Subcutaneous abdominal adipose tissue (tissue), 5 donors: ENCODE measurements at regions not wholly inside any gene's neighbourhood (a gene's known extent, or its start where the extent isn't known, plus 50 kb on each side); places are given as distances from the start of the nearest gene placed in this dataset.

ENCODE experiments used
- H3K27ac ChIP-seq: one replicate; pipeline ENCODE4 v1.7.0; 2013; ENCODE audit warnings: low read depth, mild to moderate bottlenecking, inconsistent platforms, low read length, moderate library complexity
- H3K27me3 ChIP-seq, 5 donors: one replicate each; pipeline ENCODE4 v1.7.0; 2013; ENCODE audit warnings: low read length in 5 of 5, inconsistent platforms in 1 of 5; ENCODE audit not compliant: control insufficient read depth in 5 of 5, insufficient read depth in 4 of 5
- H3K36me3 ChIP-seq, 5 donors: one replicate each; pipeline ENCODE4 v1.7.0; 2013; ENCODE audit warnings: low read length in 5 of 5; ENCODE audit not compliant: control insufficient read depth in 5 of 5, insufficient read depth in 5 of 5
- H3K4me1 ChIP-seq, 5 donors: one replicate each; pipeline ENCODE4 v1.7.0; 2013; ENCODE audit warnings: low read length in 5 of 5, mild to moderate bottlenecking in 3 of 5, moderate library complexity in 1 of 5; ENCODE audit not compliant: control insufficient read depth in 5 of 5, insufficient read depth in 5 of 5
- H3K4me3 ChIP-seq, 5 donors: one replicate each; pipeline ENCODE4 v1.7.0; 2013; ENCODE audit warnings: low read length in 5 of 5, low read depth in 1 of 5
- H3K9ac ChIP-seq, 5 donors: one replicate each; pipeline ENCODE4 v1.7.0; 2013; ENCODE audit warnings: low read length in 5 of 5, mild to moderate bottlenecking in 4 of 5, moderate library complexity in 3 of 5
- H3K9me3 ChIP-seq, 5 donors: one replicate each; pipeline ENCODE4 v1.7.0; 2013; ENCODE audit warnings: low read length in 5 of 5; ENCODE audit not compliant: control insufficient read depth in 5 of 5
- donor health status: healthy.
- donor health status: healthy.
- donor health status: healthy.
- donor health status: healthy.
- donor health status: healthy.

DNA sequence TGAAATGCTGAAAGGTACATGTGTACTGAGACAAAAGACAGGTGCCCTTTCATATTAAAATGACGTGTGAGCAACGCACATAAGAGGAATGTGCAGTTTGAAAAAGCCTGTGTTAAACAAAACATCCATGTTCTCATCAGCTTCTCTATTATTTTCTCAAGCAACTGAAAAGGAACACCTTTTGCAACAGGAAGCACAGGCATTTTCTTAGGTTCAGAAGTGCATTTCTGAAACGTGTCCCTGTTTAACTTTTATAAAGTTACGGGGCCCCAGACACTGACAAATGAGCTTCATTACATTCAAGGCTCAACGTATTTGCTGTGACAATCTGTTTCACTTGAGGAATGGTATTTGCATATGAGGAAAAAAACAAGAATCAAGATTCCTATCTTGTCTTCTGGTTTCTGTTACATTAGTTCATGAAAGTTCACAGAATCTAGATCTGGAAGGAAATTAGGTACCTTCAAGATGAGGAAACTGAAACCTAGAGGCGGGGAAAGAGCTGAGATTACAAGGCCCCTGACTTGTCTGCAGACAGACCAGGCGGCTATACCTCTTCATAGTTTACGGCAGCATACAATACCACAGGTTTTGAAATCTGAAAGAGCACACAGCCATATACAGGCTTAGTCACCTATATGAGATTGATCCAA lies 431.7 kb downstream of the KLF12 start:
- no peak overlapping the region for H3K4me3 ChIP-seq
- H3K36me3 ChIP-seq, result no peaks in the 10 kb centered on the region
- no peaks in the 10 kb centered on the region for H3K27me3 ChIP-seq
- H3K9me3 ChIP-seq, result no peaks in the 10 kb centered on the region
- H3K4me1 ChIP-seq, result no peaks in the 10 kb centered on the region
- no peak overlapping the region for H3K27ac ChIP-seq
- no peak overlapping the region for H3K9ac ChIP-seq

DNA sequence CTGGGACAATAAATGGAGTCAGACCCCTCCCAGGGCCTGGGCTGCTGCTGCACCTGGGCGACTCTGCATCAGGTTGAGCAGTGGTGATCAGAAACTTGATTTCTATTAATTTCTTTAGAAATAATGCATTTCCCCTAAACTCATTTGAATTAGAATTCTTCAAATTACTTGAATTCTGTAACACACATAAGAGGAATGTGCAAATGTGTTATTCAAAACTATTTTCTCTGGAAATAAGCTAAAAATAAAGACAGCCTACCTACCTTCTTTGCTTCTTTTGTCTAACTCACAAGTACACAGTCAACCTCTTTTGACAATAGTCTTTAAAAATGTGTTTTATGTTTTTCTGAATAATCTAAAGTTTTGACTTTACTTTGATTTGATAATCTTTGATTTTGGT lies 433.0 kb downstream of the KLF12 start:
- Histone ChIP-seq H3K9ac (no peak overlapping the region), H3K9me3 (no peaks in the 10 kb centered on the region), H3K4me1 (no peaks in the 10 kb centered on the region), H3K27ac (no peak overlapping the region), H3K27me3 (no peaks in the 10 kb centered on the region), H3K4me3 (no peak overlapping the region), H3K36me3 (no peaks in the 10 kb centered on the region)

DNA sequence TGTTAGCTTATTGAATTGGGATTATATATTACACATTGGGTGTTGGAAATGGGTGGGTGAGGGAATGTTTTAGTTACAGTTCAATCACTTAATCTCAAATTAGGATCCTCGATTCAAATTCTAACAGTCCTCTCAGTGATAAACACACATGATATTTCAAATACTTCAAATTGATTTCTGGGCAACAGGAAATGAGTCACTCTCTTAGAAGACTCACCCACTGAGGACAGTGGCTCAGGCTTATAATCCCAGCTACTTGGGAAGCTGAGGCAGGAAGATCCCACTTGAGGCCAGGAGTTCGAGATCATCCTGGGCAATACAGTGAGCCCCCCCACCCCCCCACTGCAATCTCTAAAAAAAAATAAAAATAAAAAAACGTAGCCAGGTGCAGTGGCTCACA lies 435.3 kb downstream of the KLF12 start:
- Histone ChIP-seq H3K9ac (no peak overlapping the region), H3K36me3 (peaks cover 0 to 9% (median 0%) of the 10 kb centered on the region in 5 donors), H3K4me3 (no peak overlapping the region), H3K27me3 (no peaks in the 10 kb centered on the region), H3K9me3 (no peaks in the 10 kb centered on the region), H3K4me1 (no peaks in the 10 kb centered on the region), H3K27ac (no peak overlapping the region)

DNA sequence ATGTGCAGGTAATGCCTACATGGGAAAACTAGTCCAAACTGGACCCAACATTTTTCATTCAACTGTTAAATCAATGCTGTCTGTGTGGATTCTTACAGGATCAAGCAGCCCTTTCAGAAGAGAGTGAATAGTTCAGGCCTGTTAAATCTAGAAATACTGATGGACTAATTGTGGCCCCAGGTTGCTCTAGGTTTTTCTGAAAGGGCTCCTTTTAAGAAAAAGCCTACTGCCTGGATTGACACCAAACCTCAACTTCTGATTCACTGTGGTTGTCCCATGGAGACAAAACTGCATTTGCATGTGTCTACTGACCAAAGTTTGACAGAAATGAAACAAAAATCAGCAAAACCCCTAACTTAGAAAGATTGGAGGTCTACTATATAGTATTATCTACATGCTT lies 437.0 kb downstream of the KLF12 start:
- Histone ChIP-seq H3K4me3 (no peak overlapping the region), H3K27me3 (no peaks in the 10 kb centered on the region), H3K9ac (no peak overlapping the region), H3K9me3 (no peaks in the 10 kb centered on the region), H3K27ac (no peak overlapping the region), H3K4me1 (peaks cover 0 to 6% (median 0%) of the 10 kb centered on the region in 5 donors), H3K36me3 (peaks cover 0 to 9% (median 0%) of the 10 kb centered on the region in 5 donors)

DNA sequence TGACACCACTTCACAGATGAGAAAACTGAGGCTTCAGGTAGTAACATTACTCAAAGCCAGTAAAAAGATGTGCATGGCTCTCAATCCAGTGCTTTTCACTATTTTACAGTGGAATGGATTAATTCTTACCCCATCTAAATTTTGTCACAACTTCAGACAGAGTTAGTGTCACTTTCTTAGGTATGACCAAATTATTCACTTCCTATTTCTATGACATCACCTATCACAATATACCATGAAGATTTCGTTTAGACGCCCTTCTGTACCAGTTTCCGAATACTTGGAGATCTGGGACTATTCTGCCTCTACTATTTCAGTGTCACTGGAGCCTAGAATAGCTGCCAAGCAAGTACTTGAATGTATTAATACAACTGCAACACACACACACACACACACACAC lies 437.5 kb downstream of the KLF12 start:
- Histone ChIP-seq H3K36me3 (peaks cover 0 to 9% (median 0%) of the 10 kb centered on the region in 5 donors), H3K9me3 (no peaks in the 10 kb centered on the region), H3K4me1 (peaks cover 0 to 6% (median 0%) of the 10 kb centered on the region in 5 donors), H3K27me3 (no peaks in the 10 kb centered on the region), H3K27ac (no peak overlapping the region), H3K4me3 (no peak overlapping the region), H3K9ac (no peak overlapping the region)

DNA sequence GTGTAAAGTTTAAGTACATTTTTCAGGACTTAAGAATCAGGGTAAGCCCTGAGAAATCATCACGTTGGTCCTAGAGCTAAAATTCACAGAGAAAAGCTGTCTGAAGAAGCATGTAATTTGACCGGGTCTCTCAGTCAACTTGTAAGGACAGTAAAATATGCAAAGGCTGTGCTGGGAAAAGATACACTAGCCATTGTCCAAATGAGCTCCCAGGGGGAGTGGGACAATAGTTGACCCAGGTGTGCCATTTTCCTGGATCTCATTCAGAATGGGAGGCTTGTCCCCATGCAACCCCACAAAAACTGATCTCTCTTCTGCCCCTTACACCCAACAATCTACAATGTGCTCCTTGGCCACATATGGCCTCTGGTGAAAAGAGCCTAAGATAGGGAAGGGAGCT lies 437.9 kb downstream of the KLF12 start:
- Histone ChIP-seq H3K9ac (no peak overlapping the region), H3K4me3 (no peak overlapping the region), H3K4me1 (peaks cover 0 to 6% (median 0%) of the 10 kb centered on the region in 5 donors), H3K9me3 (no peaks in the 10 kb centered on the region), H3K27me3 (no peaks in the 10 kb centered on the region), H3K36me3 (peaks cover 0 to 9% (median 0%) of the 10 kb centered on the region in 5 donors), H3K27ac (no peak overlapping the region)

DNA sequence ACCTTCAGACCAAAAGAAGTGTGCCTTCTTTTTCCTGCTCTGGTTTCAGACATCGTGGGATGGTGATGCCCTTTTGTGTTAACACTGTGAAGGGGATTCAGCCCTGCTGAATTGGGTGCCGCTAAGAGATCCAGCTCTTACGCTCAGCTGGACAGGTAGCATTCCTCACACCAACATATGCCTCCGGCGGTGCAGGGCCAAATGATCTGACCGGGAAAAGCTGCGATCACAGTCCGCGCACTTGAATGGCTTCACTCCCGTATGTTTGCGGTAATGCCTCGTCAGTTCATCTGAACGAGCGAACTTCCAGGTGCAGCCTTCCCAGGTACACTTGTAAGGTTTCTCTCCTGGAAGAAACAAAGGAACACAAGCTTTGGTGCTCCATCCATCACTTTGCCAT lies 438.9 kb downstream of the KLF12 start:
- H3K27ac ChIP-seq, result no peak overlapping the region

DNA sequence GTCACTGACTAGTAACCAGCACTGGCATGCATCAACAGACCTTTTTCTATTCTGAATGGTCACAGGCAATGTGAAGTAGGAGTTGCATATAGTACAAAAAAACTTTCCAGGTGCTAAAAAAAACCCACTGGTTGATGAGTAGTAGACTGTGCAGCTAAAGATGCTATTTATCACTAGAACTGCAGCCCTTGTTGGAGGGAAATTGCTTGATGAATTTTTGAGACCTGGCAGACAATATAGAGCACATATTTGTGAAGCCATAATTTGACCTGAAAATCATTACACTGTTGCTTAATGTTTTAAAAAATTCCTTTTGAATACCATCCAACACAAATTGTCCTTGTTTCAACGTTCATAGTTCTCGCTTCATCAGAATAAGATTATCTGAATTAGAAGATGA lies 441.0 kb downstream of the KLF12 start:
- no peaks in the 10 kb centered on the region for H3K27me3 ChIP-seq

More for the DNA sequence above, 438.9 kb downstream of the KLF12 start:
- Histone ChIP-seq H3K36me3 (peaks cover 0 to 9% (median 0%) of the 10 kb centered on the region in 5 donors), H3K4me1 (peaks cover 0 to 6% (median 0%) of the 10 kb centered on the region in 5 donors), H3K4me3 (no peak overlapping the region), H3K9me3 (no peaks in the 10 kb centered on the region), H3K9ac (no peak overlapping the region), H3K27me3 (no peaks in the 10 kb centered on the region)

DNA sequence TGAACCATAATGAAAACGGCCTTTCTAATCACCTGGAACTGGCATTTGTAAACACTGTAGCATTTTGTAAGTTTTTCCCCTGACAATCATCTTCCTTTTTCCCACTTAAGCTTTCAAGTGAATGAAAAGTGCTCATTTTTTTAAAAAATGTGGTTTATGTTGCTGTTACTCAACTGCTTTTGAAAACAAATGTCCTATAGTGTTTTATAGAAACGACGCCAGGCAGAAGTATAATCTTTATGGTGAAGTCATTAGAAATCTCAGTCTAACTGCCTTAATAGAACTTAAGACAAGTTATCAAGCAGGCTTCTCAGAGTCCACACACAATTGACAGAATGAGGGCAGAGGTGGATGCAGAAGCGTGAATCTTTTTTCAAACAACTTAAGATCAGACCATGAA lies 442.3 kb downstream of the KLF12 start:
- Histone ChIP-seq H3K9me3 (no peaks in the 10 kb centered on the region), H3K4me1 (peaks cover 0 to 6% (median 0%) of the 10 kb centered on the region in 5 donors), H3K36me3 (peaks cover 0 to 9% (median 0%) of the 10 kb centered on the region in 5 donors), H3K9ac (no peak overlapping the region), H3K27me3 (no peaks in the 10 kb centered on the region), H3K4me3 (no peak overlapping the region), H3K27ac (no peak overlapping the region)

More for the DNA sequence above, 441.0 kb downstream of the KLF12 start:
- Histone ChIP-seq H3K4me3 (no peak overlapping the region), H3K27ac (no peak overlapping the region), H3K9ac (no peak overlapping the region), H3K4me1 (peaks cover 0 to 6% (median 0%) of the 10 kb centered on the region in 5 donors), H3K9me3 (no peaks in the 10 kb centered on the region), H3K36me3 (peaks cover 0 to 9% (median 0%) of the 10 kb centered on the region in 5 donors)

DNA sequence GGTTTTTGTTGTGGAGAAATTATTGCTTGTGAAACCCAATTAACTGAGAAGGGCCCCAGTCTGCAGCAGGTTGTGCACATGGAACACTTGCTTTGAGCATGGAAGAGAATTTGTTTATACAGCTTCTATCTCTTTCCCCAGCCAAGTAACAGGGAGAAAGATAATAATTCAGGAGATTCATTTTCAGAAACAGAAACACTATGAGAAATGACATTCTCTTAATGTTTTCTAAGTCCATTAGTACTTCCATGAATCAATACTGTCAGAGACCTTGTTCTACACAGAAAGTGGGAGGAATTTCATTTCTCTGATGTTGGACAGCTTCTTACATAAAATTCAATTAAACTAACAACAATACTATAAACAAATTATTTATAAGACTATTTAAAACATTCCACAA lies 446.3 kb downstream of the KLF12 start:
- Histone ChIP-seq H3K36me3 (no peaks in the 10 kb centered on the region), H3K9ac (no peak overlapping the region), H3K27me3 (no peaks in the 10 kb centered on the region), H3K9me3 (no peaks in the 10 kb centered on the region), H3K27ac (no peak overlapping the region), H3K4me3 (no peak overlapping the region), H3K4me1 (peaks cover 0 to under 1% (median 0%) of the 10 kb centered on the region in 5 donors)
